ENCODE measurements at regions not wholly inside any gene's neighbourhood (a gene's known extent, or its start where the extent isn't known, plus 50 kb on each side); places are given as distances from the start of the nearest gene placed in this dataset.

GRCh38 chr1:192512426-192513162 lies 63.0 kb upstream of the RGS1 start:
- no peak for TF ChIP-seq CTCF (optimal IDR thresholded peaks at IDR 0.05 in 1 of 3, IDR thresholded peaks at IDR 0.05 in 1 of 3, conservative IDR thresholded peaks at IDR 0.05 in 1 of 3; ENCODE audit: extremely low read depth in 1 of 3, insufficient read depth in 2 of 3, low read length in 3 of 3)
- TF ChIP-seq EZH2 (IDR thresholded peaks at IDR 0.05; ENCODE audit: low read length): no peak

Data from keratinocyte (primary cell).